Left ventricle myocardium inferior (tissue), 1 donor: ENCODE measurements at regions not wholly inside any gene's neighbourhood (a gene's known extent, or its start where the extent isn't known, plus 50 kb on each side); places are given as distances from the start of the nearest gene placed in this dataset.

Experiments used
- DNase-seq: peaks from one replicate; pipeline ENCODE4 v3.0.0-alpha.2; 2020
- H3K27ac ChIP-seq: fragments of 200-600 bp; replicated peaks from 2 replicates; pipeline ENCODE4 v1.8.0; 2021
- H3K27me3 ChIP-seq: fragments of 200-600 bp; 2 replicates; pipeline ENCODE4 v1.8.0; 2021; ENCODE audit warnings: low read depth
- H3K36me3 ChIP-seq: fragments of 200-600 bp; 2 replicates; pipeline ENCODE4 v1.8.0; 2021
- H3K4me1 ChIP-seq: fragments of 200-600 bp; 2 replicates; pipeline ENCODE4 v1.8.0; 2021
- H3K4me3 ChIP-seq: fragments of 200-600 bp; 2 replicates; pipeline ENCODE4 v1.8.0; 2021; ENCODE audit warnings: mild to moderate bottlenecking, moderate library complexity
- H3K9me3 ChIP-seq: fragments of 200-600 bp; replicated peaks from 2 replicates; pipeline ENCODE4 v1.8.0; 2021
- intact Hi-C: fragments of 100-400 bp; cut with micrococcal nuclease; formaldehyde crosslinking; loops from one replicate; pipeline ENCODE4 v1.11.0; 2022
- TF ChIP-seq, protein P1 (sequence below): fragments of 200-600 bp; IDR thresholded peaks from 2 replicates; pipeline ENCODE4 v1.8.0; 2021; ENCODE audit warnings: antibody characterized with exemption, mild to moderate bottlenecking, borderline replicate concordance
- donor health status: DM: no; HTN: yes; CAD: no; lungs with severe emphysema.

DNA sequence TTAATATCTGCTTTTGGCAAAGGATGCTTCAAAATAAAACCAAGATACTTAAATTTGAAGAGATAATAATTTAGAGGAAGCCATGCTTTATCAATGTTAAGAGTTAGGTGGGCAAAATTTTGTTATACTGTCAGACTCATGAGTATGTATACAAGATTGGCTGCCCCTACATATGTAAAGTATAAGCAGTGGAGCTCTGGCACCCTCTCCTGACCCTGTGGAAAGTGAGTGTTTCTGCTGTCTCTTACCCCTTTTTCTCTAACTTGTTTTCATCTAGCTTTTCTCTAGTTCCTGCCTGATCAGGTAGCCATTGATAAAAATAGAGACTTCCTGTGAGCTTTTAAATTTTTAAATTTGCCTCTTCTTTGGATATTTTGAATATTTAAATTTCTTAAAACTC is 710.9 kb upstream of the SPRY2 start:
- Histone ChIP-seq H3K36me3 (no peaks in the 10 kb centered on the region), H3K27ac (no peak overlapping the region), H3K4me3 (no peak overlapping the region), H3K9me3 (no peaks in the 10 kb centered on the region), H3K27me3 (no peaks in the 10 kb centered on the region), H3K4me1 (no peaks in the 10 kb centered on the region)
- intact Hi-C loops: no loop called here
- DNase-seq: no peak
- TF ChIP-seq, protein P1, sequence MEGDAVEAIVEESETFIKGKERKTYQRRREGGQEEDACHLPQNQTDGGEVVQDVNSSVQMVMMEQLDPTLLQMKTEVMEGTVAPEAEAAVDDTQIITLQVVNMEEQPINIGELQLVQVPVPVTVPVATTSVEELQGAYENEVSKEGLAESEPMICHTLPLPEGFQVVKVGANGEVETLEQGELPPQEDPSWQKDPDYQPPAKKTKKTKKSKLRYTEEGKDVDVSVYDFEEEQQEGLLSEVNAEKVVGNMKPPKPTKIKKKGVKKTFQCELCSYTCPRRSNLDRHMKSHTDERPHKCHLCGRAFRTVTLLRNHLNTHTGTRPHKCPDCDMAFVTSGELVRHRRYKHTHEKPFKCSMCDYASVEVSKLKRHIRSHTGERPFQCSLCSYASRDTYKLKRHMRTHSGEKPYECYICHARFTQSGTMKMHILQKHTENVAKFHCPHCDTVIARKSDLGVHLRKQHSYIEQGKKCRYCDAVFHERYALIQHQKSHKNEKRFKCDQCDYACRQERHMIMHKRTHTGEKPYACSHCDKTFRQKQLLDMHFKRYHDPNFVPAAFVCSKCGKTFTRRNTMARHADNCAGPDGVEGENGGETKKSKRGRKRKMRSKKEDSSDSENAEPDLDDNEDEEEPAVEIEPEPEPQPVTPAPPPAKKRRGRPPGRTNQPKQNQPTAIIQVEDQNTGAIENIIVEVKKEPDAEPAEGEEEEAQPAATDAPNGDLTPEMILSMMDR: no peak

DNA sequence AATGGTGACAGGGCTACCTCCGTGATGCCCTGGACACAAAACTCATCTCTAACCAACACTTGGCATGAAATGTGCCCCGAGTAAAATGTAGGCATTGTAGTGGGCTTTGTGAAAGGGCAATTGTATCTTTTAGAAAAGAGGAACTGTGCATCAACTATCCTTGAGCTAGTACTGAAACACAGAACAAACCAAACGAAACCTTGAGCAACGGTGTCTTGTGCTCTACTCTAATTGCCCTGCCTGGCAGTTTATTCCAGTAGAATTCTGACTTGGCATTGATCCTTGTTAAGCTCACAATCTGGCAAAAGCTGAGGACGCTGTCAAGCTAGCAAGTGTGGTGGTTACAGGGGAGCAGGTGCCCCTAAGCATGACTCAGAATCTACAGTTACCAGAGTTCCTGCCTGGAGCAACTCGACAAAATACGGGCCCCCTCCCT is 707.1 kb upstream of the SPRY2 start:
- H3K9me3 ChIP-seq: no peaks in the 10 kb centered on the region

DNA sequence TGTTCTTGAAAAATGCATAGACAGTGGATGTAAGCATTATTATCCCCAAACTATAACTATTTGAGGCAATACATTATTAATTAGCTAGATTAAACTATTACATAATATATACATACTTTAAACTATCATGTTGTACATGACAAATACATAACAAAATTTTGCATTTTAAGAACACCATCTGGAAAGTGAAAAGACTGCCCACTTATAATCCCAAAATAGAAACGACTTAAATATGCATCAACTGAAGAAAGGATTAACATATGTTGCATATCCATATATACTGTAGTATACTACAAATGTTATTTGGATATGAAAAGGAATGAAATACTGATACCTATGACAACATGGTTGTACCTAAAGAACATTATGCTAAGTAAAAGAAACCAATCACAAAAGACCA is 700.8 kb upstream of the SPRY2 start:
- Histone ChIP-seq H3K36me3 (no peaks in the 10 kb centered on the region), H3K4me3 (no peak overlapping the region), H3K4me1 (no peaks in the 10 kb centered on the region), H3K9me3 (peaks cover 13% of the 10 kb centered on the region), H3K27me3 (no peaks in the 10 kb centered on the region), H3K27ac (no peak overlapping the region)
- no peak for DNase-seq
- TF ChIP-seq, protein P1: no peak
- intact Hi-C loops: no loop called here

More for the DNA sequence above, 707.1 kb upstream of the SPRY2 start:
- Histone ChIP-seq H3K36me3 (no peaks in the 10 kb centered on the region), H3K4me1 (no peaks in the 10 kb centered on the region), H3K27me3 (no peaks in the 10 kb centered on the region), H3K4me3 (no peak overlapping the region), H3K27ac (no peak overlapping the region)
- DNase-seq: no peak
- TF ChIP-seq, protein P1: no peak
- intact Hi-C loops: no loop called here

DNA sequence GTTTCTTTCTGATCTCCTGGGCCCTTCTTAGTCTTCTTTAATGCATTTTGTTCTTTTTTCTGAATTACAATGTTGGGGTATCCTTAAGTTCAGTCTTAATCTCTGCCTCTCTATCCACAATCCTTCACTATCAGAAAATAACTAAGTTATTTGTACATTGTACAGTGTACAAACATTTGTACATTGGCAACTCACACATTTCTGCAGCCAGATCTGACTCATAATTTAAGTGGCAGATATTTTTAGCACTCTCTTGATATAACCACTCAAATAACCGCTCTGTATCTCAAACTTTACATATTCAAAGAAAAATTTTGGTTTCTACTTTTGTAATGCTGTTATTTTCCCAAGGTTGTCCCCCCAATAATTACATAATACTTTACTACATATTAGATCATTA is 691.1 kb upstream of the SPRY2 start:
- H3K27me3 ChIP-seq: no peaks in the 10 kb centered on the region
- TF ChIP-seq, protein P1: no peak
- no peaks in the 10 kb centered on the region for H3K4me1 ChIP-seq
- H3K27ac ChIP-seq: no peak overlapping the region
- intact Hi-C loops: no loop called here
- no peaks in the 10 kb centered on the region for H3K36me3 ChIP-seq
- H3K4me3 ChIP-seq: no peak overlapping the region
- DNase-seq: no peak
- no peaks in the 10 kb centered on the region for H3K9me3 ChIP-seq

DNA sequence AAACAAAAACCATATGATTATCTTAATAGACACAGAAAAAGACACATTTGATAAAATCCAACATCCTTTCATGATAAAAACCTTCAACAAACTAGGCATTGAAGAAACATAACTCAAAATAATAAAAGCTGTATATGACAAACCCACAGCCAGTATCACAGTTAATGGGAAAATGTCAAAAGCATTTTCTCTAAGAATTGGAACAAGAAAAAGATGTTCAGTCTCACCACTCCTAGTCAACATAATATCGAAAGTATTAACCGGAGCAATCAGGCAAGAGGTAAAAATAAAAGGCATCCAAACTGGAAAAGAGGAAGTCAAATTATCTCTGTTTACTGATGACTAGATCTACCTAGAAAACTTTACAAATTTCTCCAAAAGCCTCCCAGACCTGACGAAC is 684.2 kb upstream of the SPRY2 start:
- H3K27ac ChIP-seq: no peak overlapping the region
- peaks cover 12% of the 10 kb centered on the region for H3K36me3 ChIP-seq
- no peaks in the 10 kb centered on the region for H3K4me1 ChIP-seq
- no peaks in the 10 kb centered on the region for H3K27me3 ChIP-seq
- TF ChIP-seq, protein P1: no peak
- H3K9me3 ChIP-seq: peaks cover 22% of the 10 kb centered on the region
- H3K4me3 ChIP-seq: no peak overlapping the region
- intact Hi-C loops: no loop called here
- no peak for DNase-seq

DNA sequence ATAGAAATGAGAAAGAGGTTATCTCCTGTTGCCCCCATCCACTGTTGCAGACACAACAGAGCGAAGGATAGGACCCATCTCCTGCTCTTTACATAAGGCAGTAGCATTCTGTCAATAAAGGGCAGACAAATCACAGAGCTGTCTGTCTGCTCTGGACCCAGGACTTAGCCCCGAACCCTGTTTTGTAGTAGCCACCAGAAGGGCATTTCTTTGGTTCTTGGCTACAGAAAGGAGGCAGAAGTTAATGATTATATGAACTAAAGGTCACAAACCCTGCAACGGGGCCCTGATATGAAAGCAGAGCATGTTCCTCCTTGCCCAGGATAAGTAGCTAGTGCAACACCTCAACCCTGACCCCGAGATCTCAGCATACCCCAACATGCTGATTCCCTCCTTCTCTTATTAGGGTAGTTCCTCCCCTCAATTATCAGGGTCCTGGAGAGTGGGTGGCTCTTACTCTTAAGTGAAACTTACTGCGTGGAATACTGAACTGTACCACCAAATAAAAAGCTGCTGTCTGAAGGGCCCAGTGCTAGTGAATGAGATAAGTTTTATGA is 680.4 kb upstream of the SPRY2 start:
- no peak for DNase-seq
- Histone ChIP-seq H3K9me3 (peaks cover 22% of the 10 kb centered on the region), H3K4me3 (no peak overlapping the region), H3K4me1 (no peaks in the 10 kb centered on the region), H3K27me3 (no peaks in the 10 kb centered on the region), H3K36me3 (peaks cover 12% of the 10 kb centered on the region), H3K27ac (no peak overlapping the region)
- TF ChIP-seq, protein P1: no peak
- intact Hi-C loops: no loop called here
